ENCODE measurements at regions not wholly inside any gene's neighbourhood (a gene's known extent, or its start where the extent isn't known, plus 50 kb on each side); places are given as distances from the start of the nearest gene placed in this dataset.

- BruUV-seq (replicated peaks), result no TSS peak
- peak; percentile 86 for ATAC-seq
- POLR2A ChIA-PET, result no interaction called here
- no peak for TF ChIP-seq FUS (optimal IDR thresholded peaks at IDR 0.05; ENCODE audit: low read depth, low read length)
- no peak for TF ChIP-seq TCF3 (CRISPR knock-in tag; IDR thresholded peaks at IDR 0.05)
- no peak for TF ChIP-seq ZBTB33 (CRISPR knock-in tag; IDR thresholded peaks at IDR 0.05)
- TF ChIP-seq EHMT2 (IDR thresholded peaks at IDR 0.05), result no peak
- TF ChIP-seq, protein P1, sequence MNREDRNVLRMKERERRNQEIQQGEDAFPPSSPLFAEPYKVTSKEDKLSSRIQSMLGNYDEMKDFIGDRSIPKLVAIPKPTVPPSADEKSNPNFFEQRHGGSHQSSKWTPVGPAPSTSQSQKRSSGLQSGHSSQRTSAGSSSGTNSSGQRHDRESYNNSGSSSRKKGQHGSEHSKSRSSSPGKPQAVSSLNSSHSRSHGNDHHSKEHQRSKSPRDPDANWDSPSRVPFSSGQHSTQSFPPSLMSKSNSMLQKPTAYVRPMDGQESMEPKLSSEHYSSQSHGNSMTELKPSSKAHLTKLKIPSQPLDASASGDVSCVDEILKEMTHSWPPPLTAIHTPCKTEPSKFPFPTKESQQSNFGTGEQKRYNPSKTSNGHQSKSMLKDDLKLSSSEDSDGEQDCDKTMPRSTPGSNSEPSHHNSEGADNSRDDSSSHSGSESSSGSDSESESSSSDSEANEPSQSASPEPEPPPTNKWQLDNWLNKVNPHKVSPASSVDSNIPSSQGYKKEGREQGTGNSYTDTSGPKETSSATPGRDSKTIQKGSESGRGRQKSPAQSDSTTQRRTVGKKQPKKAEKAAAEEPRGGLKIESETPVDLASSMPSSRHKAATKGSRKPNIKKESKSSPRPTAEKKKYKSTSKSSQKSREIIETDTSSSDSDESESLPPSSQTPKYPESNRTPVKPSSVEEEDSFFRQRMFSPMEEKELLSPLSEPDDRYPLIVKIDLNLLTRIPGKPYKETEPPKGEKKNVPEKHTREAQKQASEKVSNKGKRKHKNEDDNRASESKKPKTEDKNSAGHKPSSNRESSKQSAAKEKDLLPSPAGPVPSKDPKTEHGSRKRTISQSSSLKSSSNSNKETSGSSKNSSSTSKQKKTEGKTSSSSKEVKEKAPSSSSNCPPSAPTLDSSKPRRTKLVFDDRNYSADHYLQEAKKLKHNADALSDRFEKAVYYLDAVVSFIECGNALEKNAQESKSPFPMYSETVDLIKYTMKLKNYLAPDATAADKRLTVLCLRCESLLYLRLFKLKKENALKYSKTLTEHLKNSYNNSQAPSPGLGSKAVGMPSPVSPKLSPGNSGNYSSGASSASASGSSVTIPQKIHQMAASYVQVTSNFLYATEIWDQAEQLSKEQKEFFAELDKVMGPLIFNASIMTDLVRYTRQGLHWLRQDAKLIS (CRISPR knock-in tag; IDR thresholded peaks at IDR 0.05), result no peak
- TF ChIP-seq RNF2 (IDR thresholded peaks at IDR 0.05), result no peak
- TF ChIP-seq, protein P2, sequence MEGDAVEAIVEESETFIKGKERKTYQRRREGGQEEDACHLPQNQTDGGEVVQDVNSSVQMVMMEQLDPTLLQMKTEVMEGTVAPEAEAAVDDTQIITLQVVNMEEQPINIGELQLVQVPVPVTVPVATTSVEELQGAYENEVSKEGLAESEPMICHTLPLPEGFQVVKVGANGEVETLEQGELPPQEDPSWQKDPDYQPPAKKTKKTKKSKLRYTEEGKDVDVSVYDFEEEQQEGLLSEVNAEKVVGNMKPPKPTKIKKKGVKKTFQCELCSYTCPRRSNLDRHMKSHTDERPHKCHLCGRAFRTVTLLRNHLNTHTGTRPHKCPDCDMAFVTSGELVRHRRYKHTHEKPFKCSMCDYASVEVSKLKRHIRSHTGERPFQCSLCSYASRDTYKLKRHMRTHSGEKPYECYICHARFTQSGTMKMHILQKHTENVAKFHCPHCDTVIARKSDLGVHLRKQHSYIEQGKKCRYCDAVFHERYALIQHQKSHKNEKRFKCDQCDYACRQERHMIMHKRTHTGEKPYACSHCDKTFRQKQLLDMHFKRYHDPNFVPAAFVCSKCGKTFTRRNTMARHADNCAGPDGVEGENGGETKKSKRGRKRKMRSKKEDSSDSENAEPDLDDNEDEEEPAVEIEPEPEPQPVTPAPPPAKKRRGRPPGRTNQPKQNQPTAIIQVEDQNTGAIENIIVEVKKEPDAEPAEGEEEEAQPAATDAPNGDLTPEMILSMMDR (IDR thresholded peaks at IDR 0.05 in 2 of 3, conservative IDR thresholded peaks at IDR 0.05 in 1 of 3; ENCODE audit: insufficient read depth in 2 of 3, low read depth in 1 of 3, low read length in 3 of 3), result peak; percentile 29 to 52 (median 43); a peak in 4 of 6 replicates
- TF ChIP-seq DDX20 (tag; IDR thresholded peaks at IDR 0.05; ENCODE audit: low read depth), result no peak
- no peak for TF ChIP-seq SRF (CRISPR knock-in tag; IDR thresholded peaks at IDR 0.05)
- peak; percentile 30 to 63; a peak in 3 of 4 replicates for TF ChIP-seq RAD21 (CRISPR knock-in tag; conservative IDR thresholded peaks at IDR 0.05 in 1 of 2, IDR thresholded peaks at IDR 0.05 in 1 of 2)
- TF ChIP-seq BACH1 (tag; IDR thresholded peaks at IDR 0.05), result no peak
- TF ChIP-seq, protein P3, sequence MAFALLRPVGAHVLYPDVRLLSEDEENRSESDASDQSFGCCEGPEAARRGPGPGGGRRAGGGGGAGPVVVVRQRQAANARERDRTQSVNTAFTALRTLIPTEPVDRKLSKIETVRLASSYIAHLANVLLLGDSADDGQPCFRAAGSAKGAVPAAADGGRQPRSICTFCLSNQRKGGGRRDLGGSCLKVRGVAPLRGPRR (CRISPR knock-in tag; IDR thresholded peaks at IDR 0.05), result no peak
- TF ChIP-seq TRIM24 (IDR thresholded peaks at IDR 0.05), result no peak
- TF ChIP-seq SMARCC2 (IDR thresholded peaks at IDR 0.05; ENCODE audit: low read depth), result no peak
- no peak for TF ChIP-seq SMARCA5 (IDR thresholded peaks at IDR 0.05)
Measured at GRCh38 chr16:52976539-52977167, 76.0 kb downstream of the CHD9NB start.

More at GRCh38 chr16:52976539-52977167, 76.0 kb downstream of the CHD9NB start:
- CTCF ChIA-PET (ENCODE audit: low intra/inter-chr PET ratio), result no interaction called here
- Histone ChIP-seq H3K9me3 (replicated peaks; ENCODE audit: control insufficient read depth, insufficient read depth, low read depth, low read length) (no peaks in the 10 kb centered on the region), H3K4me1 (replicated peaks in 1 of 2; ENCODE audit: control insufficient read depth in 2 of 2, insufficient read depth in 2 of 2, low read length in 2 of 2) (no peaks in the 10 kb centered on the region), H3K9me1 (ENCODE audit: control insufficient read depth, insufficient read depth, low read length) (no peaks in the 10 kb centered on the region), H4K20me1 (replicated peaks; ENCODE audit: control insufficient read depth, insufficient read depth, low read length) (no peaks in the 10 kb centered on the region), H3K27me3 (ENCODE audit: control insufficient read depth in 2 of 2, insufficient read depth in 2 of 2, low read length in 2 of 2) (no peaks in the 10 kb centered on the region), H3K79me2 (ENCODE audit: control insufficient read depth, insufficient read depth, low read length) (no peaks in the 10 kb centered on the region), H3K4me3 (no peak overlapping the region), H2AFZ (ENCODE audit: low read depth, low read length) (no peak overlapping the region), H3K27ac (ENCODE audit: extremely low read depth, low read depth, low read length) (no peak overlapping the region), H3K9ac (ENCODE audit: insufficient read depth in 1 of 2, low read depth in 2 of 2, low read length in 2 of 2) (no peak overlapping the region), H3K36me3 (ENCODE audit: control insufficient read depth, insufficient read depth, low read length) (no peaks in the 10 kb centered on the region), H3K4me2 (ENCODE audit: insufficient read depth, low read length) (no peak overlapping the region)
- intact Hi-C loops (cut with micrococcal nuclease), result loop anchor here (2.0 kb wide), 1 partner anchor 46 kb away; no protein-coding TSS in a partner anchor
- DNase-seq (ENCODE audit: extremely low read depth in 1 of 4, low spot score in 3 of 4) (peak in 2 of 4 experiments; percentile 30 to 32), FAIRE-seq (no peak)
- in situ Hi-C loops (cut with MboI), result no loop called here
